HEK293 (cell line): ENCODE measurements at regions not wholly inside any gene's neighbourhood (a gene's known extent, or its start where the extent isn't known, plus 50 kb on each side); places are given as distances from the start of the nearest gene placed in this dataset.

ENCODE experiments used
- CTCF ChIA-PET: fragments of 350-600 bp; formaldehyde crosslinking; extraction: SDS; loops from one replicate; lab custom pipeline; 2021; ENCODE audit warnings: antibody characterized with exemption; lab: Yijun Ruan, JAX
- POLR2A ChIA-PET: fragments of 300-600 bp; formaldehyde crosslinking; extraction: SDS; loops from one replicate; lab custom pipeline; 2020; ENCODE audit warnings: antibody characterized with exemption, inconsistent platforms; lab: Yijun Ruan, JAX
- H3K27ac ChIP-seq: fragments of 200-500 bp; sonication (Bioruptor generic); 2 replicates; pipeline ENCODE4 v1.5.1; 2014; ENCODE audit warnings: low read depth, low read length, control low read depth, inconsistent platforms; ENCODE audit errors: extremely low read depth
- H3K36me3 ChIP-seq, 2 experiments: fragments of 200-500 bp in 1 of 2; sonication (Bioruptor generic) in 1 of 2; 1 replicate in 1 of 2; 2 replicates in 1 of 2; pipeline ENCODE4 v1.5.1; 2014 to 2017; ENCODE audit warnings: inconsistent platforms in 2 of 2, low read length in 2 of 2; ENCODE audit not compliant: control insufficient read depth in 2 of 2, insufficient read depth in 1 of 2
- H3K4me1 ChIP-seq: fragments of 200-500 bp; sonication (Bioruptor generic); 2 replicates; pipeline ENCODE4 v1.5.1; 2014; ENCODE audit warnings: mild to moderate bottlenecking, low read length, inconsistent platforms; ENCODE audit not compliant: control insufficient read depth, insufficient read depth
- H3K4me3 ChIP-seq: 2 replicates; pipeline ENCODE4 v1.5.1; 2011; ENCODE audit warnings: low read depth, mild to moderate bottlenecking, control low read depth, low read length, moderate library complexity
- H3K9me3 ChIP-seq: fragments of 200-500 bp; sonication (Bioruptor generic); 2 replicates; pipeline ENCODE4 v1.5.1; 2014; ENCODE audit warnings: low read depth, low read length, inconsistent platforms; ENCODE audit not compliant: control insufficient read depth, insufficient read depth
- HOXD13 ChIP-seq: sonication (generic); formaldehyde crosslinking; IDR thresholded peaks from 2 replicates; pipeline ENCODE4 v1.8.0; 2022; ENCODE audit warnings: missing genetic modification reagents, borderline replicate concordance
- KLF16 ChIP-seq: fragments of 450-650 bp; formaldehyde crosslinking; IDR thresholded peaks from 2 replicates; pipeline ENCODE4 v1.5.1; 2017; ENCODE audit warnings: missing biosample characterization, missing genetic modification characterization
- PRDM4 ChIP-seq: fragments of 450-650 bp; formaldehyde crosslinking; IDR thresholded peaks from 2 replicates; pipeline ENCODE4 v1.5.1; 2017; ENCODE audit warnings: missing biosample characterization, missing genetic modification characterization
- SP2 ChIP-seq: fragments of 450-650 bp; formaldehyde crosslinking; IDR thresholded peaks from 2 replicates; pipeline ENCODE4 v1.5.1; 2016; ENCODE audit warnings: missing biosample characterization, missing genetic modification characterization
- TCF7L2 ChIP-seq: IDR thresholded peaks from 2 replicates; pipeline ENCODE4 v1.6.1; 2011; ENCODE audit warnings: low read depth, mild to moderate bottlenecking, inconsistent platforms, low read length, moderate library complexity, borderline replicate concordance
- ZNF121 ChIP-seq: fragments of 450-650 bp; formaldehyde crosslinking; IDR thresholded peaks from 2 replicates; pipeline ENCODE4 v1.5.1; 2016; ENCODE audit warnings: missing biosample characterization, missing genetic modification characterization
- ZNF155 ChIP-seq: fragments of 450-650 bp; formaldehyde crosslinking; IDR thresholded peaks from 2 replicates; pipeline ENCODE4 v1.5.1; 2016; ENCODE audit warnings: missing biosample characterization, missing genetic modification characterization
- ZNF274 ChIP-seq, 2 experiments: fragments of 200-500 bp in 1 of 2; fragments of 450-650 bp in 1 of 2; sonication (Bioruptor generic) in 1 of 2; formaldehyde crosslinking in 1 of 2; IDR thresholded peaks; 2 replicates each; pipeline versions ENCODE4 v1.5.1 to v1.6.1; 2014 to 2016; ENCODE audit warnings: borderline replicate concordance in 1 of 2, inconsistent platforms in 1 of 2, low read length in 1 of 2, missing biosample characterization in 1 of 2, missing genetic modification characterization in 1 of 2
- ZNF324 ChIP-seq: fragments of 450-650 bp; formaldehyde crosslinking; IDR thresholded peaks from 2 replicates; pipeline ENCODE4 v1.5.1; 2016; ENCODE audit warnings: missing biosample characterization, missing genetic modification characterization
- ZNF362 ChIP-seq: fragments of 450-650 bp; formaldehyde crosslinking; IDR thresholded peaks from 2 replicates; pipeline ENCODE4 v1.5.1; 2016; ENCODE audit warnings: missing biosample characterization, missing genetic modification characterization
- ZNF404 ChIP-seq: fragments of 450-650 bp; formaldehyde crosslinking; IDR thresholded peaks from 2 replicates; pipeline ENCODE4 v1.5.1; 2017; ENCODE audit warnings: missing biosample characterization, missing genetic modification characterization
- ZNF416 ChIP-seq: fragments of 450-650 bp; formaldehyde crosslinking; IDR thresholded peaks from 2 replicates; pipeline ENCODE4 v1.5.1; 2016; ENCODE audit warnings: missing biosample characterization, missing genetic modification characterization
- ZNF423 ChIP-seq: fragments of 450-650 bp; formaldehyde crosslinking; IDR thresholded peaks from 2 replicates; pipeline ENCODE4 v1.5.1; 2016; ENCODE audit warnings: missing biosample characterization, missing genetic modification characterization
- ZNF433 ChIP-seq: fragments of 450-650 bp; formaldehyde crosslinking; IDR thresholded peaks from 2 replicates; pipeline ENCODE4 v1.5.1; 2016; ENCODE audit warnings: missing biosample characterization, missing genetic modification characterization, low read depth
- ZNF548 ChIP-seq: fragments of 450-650 bp; formaldehyde crosslinking; IDR thresholded peaks from 2 replicates; pipeline ENCODE4 v1.5.1; 2016; ENCODE audit warnings: missing biosample characterization, missing genetic modification characterization
- ZNF571 ChIP-seq: fragments of 450-650 bp; formaldehyde crosslinking; IDR thresholded peaks from 2 replicates; pipeline ENCODE4 v1.5.0; 2017; ENCODE audit warnings: missing biosample characterization, missing genetic modification characterization
- ZNF626 ChIP-seq: fragments of 450-650 bp; sonication (Bioruptor Pico); formaldehyde crosslinking; IDR thresholded peaks from 2 replicates; pipeline ENCODE4 v1.5.1; 2018; ENCODE audit warnings: missing biosample characterization, missing genetic modification characterization, inconsistent platforms
- TF ChIP-seq, protein P1 (sequence below): sonication (generic); formaldehyde crosslinking; IDR thresholded peaks from 2 replicates; pipeline ENCODE4 v1.8.1; 2022; ENCODE audit warnings: mild to moderate bottlenecking, moderate library complexity, missing genetic modification reagents
- TF ChIP-seq, protein P2 (sequence below): fragments of 450-650 bp; formaldehyde crosslinking; IDR thresholded peaks from 2 replicates; pipeline ENCODE4 v1.5.1; 2016; ENCODE audit warnings: missing biosample characterization, missing genetic modification characterization

- Histone ChIP-seq H3K4me1 (no peaks in the 10 kb centered on the region), H3K4me3 (no peak overlapping the region), H3K36me3 (no peaks in the 10 kb centered on the region), H3K9me3 (no peaks in the 10 kb centered on the region), H3K27ac (no peak overlapping the region)
- POLR2A ChIA-PET = no interaction called here
- CTCF ChIA-PET = no interaction called here
- TF ChIP-seq ZNF433 (tag by site-specific recombination) = no peak
- no peak for TF ChIP-seq ZNF362 (tag by site-specific recombination)
- no peak for TF ChIP-seq ZNF423 (tag by site-specific recombination)
- TF ChIP-seq, all 188 proteins: peak for 0
Observed at GRCh38 chr5:29389993-29390392, 1803.5 kb upstream of the CDH6 start.

- ChIA-PET POLR2A (no interaction called here), CTCF (no interaction called here)
- H3K4me1 ChIP-seq = no peaks in the 10 kb centered on the region
Observed at GRCh38 chr5:29387384-29387783, 1806.1 kb upstream of the CDH6 start.

More at GRCh38 chr5:29387384-29387783, 1806.1 kb upstream of the CDH6 start:
- Histone ChIP-seq H3K27ac (no peak overlapping the region), H3K36me3 (no peaks in the 10 kb centered on the region), H3K9me3 (no peaks in the 10 kb centered on the region), H3K4me3 (no peak overlapping the region)
- TF ChIP-seq KLF16 (tag by site-specific recombination) = no peak
- no peak for TF ChIP-seq ZNF571
- TF ChIP-seq ZNF362 (tag by site-specific recombination) = no peak
- TF ChIP-seq, protein P1, sequence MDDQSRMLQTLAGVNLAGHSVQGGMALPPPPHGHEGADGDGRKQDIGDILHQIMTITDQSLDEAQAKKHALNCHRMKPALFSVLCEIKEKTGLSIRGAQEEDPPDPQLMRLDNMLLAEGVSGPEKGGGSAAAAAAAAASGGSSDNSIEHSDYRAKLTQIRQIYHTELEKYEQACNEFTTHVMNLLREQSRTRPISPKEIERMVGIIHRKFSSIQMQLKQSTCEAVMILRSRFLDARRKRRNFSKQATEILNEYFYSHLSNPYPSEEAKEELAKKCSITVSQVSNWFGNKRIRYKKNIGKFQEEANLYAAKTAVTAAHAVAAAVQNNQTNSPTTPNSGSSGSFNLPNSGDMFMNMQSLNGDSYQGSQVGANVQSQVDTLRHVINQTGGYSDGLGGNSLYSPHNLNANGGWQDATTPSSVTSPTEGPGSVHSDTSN (CRISPR knock-in tag) = no peak
- TF ChIP-seq ZNF121 (tag by site-specific recombination) = no peak
- no peak for TF ChIP-seq ZNF324
- no peak for TF ChIP-seq ZNF155 (tag by site-specific recombination)
- TF ChIP-seq ZNF404 (tag by site-specific recombination) = no peak
- no peak for TF ChIP-seq TCF7L2
- no peak for TF ChIP-seq ZNF274 (IDR thresholded peaks at IDR 0.05; ENCODE audit: low read length)
- TF ChIP-seq ZNF274 (tag by site-specific recombination; IDR thresholded peaks at IDR 0.05; ENCODE audit: borderline replicate concordance) = no peak
- TF ChIP-seq, protein P2, sequence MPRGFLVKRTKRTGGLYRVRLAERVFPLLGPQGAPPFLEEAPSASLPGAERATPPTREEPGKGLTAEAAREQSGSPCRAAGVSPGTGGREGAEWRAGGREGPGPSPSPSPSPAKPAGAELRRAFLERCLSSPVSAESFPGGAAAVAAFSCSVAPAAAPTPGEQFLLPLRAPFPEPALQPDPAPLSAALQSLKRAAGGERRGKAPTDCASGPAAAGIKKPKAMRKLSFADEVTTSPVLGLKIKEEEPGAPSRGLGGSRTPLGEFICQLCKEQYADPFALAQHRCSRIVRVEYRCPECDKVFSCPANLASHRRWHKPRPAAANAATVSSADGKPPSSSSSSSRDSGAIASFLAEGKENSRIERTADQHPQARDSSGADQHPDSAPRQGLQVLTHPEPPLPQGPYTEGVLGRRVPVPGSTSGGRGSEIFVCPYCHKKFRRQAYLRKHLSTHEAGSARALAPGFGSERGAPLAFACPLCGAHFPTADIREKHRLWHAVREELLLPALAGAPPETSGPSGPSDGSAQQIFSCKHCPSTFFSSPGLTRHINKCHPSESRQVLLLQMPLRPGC (tag by site-specific recombination) = no peak
- TF ChIP-seq HOXD13 = no peak
- TF ChIP-seq ZNF548 (tag by site-specific recombination) = no peak
- no peak for TF ChIP-seq ZNF416 (tag by site-specific recombination)
- TF ChIP-seq ZNF626 (tag by site-specific recombination) = no peak
- TF ChIP-seq SP2 (tag by site-specific recombination) = no peak
- TF ChIP-seq PRDM4 (tag by site-specific recombination) = no peak
